ENCODE measurements at regions not wholly inside any gene's neighbourhood (a gene's known extent, or its start where the extent isn't known, plus 50 kb on each side); places are given as distances from the start of the nearest gene placed in this dataset.

DNA sequence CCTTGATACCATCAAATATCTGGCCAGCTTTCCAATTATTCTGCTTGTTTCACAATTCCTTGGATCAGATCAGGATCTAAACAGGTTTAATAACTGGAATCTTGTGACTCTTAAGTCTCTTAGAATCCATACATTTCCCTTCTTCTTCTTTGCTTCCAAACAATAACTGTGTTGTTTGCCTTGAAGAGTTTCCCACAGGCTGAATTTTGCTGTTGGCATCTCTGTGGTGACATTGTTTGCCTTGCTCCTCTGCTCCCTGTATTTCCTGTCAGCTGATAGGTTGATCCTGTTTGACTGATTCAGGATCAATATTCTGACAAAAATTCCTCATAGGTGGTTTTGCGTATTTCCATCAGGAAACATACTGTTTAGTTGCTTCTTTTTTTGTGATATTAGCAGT, 248.4 kb upstream of the LMCD1 start:
- no peak for DNase-seq (ENCODE audit: low read depth in 3 of 3)

- no peak for DNase-seq (ENCODE audit: low read depth in 3 of 3)
Observed at GRCh38 chr3:8254489-8254888, 247.1 kb upstream of the LMCD1 start.

GRCh38 chr3:8255725-8256124, 245.9 kb upstream of the LMCD1 start:
- DNase-seq (ENCODE audit: low read depth in 3 of 3) = no peak

DNA sequence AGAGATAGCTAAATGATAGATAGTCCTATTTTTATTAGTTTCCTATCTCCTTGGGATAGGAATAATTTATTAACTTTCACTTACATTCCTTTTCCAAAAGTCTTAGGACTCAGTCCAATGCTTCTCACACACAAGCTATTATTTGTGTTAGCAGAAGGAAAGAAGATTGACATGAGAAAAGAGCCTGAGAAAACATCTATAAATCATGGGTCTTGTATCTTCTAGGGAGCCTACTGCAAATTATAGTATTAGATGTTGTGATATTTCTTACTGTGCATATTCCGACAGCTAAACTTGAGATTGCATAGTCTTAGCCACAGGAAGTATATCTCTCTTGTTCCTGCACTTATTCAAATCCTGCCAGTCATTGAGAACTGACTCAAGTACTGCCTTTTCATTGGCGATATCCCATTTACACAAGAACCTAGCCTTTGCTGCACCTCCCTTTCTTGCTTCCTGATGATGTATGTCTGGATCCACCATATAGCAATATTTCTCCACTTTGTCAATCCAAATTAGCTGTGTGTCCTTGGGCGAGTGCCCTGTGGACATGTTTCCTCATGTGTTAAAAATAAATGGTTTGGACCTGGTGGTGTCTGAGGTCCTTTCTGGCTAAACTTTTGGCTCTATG, 245.1 kb upstream of the LMCD1 start:
- DNase-seq (ENCODE audit: low read depth in 3 of 3) = no peak

DNA sequence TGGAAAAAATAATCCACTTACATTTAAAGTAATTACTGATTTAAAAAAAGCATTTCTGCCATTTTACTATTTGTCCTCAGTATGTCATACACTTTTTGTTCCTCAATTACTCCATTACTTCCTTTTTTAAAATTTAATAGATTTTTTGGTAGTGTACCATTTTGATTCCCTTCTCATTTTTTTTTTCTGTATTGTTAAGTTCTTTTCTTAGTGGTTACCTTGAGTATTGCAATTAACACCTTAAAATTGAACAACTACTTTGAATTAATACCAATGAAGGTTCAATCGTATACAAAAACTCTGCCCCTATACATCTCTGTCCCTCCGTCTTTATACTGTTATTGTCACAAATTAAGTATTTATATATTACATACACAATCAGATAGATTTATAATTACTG, 240.6 kb upstream of the LMCD1 start:
- DNase-seq (ENCODE audit: low read depth in 3 of 3) = no peak

DNA sequence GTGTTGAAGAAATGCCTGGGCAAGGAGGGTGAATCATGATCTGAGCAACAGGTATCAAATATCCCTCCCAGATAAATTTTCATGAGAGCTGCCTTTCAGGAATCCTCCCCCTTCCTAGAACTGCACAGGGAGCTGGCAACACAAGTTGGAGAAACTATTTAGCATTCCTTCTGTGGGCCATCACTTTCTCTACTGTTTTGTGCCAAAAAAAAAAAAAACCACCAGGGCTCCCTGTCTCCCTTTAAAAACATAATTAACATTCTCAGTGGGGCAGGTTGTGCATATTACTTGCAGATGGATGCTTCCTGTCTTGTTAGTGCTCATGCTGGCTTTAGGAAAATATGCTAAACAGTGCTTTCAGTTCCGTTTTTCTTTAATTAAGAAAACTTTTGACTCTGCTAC, 234.9 kb upstream of the LMCD1 start:
- no peak for DNase-seq (ENCODE audit: low read depth in 3 of 3)

- no peak for DNase-seq (ENCODE audit: low read depth in 3 of 3)
Observed at GRCh38 chr3:8273479-8273878, 228.1 kb upstream of the LMCD1 start.

DNA sequence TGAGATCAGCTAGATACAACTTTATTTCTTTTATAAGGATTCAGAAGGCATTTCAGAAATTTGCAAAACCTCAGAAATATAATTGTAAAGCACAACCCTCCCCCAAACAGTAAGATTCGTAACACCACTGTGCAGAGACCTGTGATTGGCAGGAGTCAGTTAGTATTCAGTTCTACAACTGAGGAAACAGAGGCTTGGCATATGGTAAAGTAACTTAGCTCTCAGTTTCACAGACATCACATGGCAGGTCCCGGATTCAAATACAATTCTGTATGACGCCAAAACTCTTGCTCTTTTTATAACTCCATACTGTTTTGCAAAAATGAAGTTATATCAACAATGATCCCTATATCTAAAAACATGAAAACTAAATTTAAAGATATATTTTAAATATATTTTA, 225.6 kb upstream of the LMCD1 start:
- no peak for DNase-seq (ENCODE audit: low read depth in 3 of 3)

DNA sequence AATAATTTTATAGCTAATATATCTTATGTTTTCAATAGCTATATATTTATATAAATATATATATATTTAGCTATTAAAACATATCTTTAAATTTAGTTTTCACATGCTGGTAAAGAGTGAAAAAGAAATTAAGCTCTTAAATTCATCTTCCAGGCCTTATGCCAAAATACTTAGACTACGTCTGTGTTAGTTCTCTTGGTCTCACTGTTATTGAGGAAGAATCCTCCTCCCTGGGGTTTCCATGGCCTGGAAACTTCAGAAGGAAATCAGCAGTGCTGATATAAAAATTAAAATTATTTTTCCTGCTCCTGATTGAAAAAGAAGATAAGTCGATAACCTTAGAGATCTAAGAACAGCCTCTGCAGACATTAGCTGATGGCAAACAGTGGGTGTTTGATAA, 225.1 kb upstream of the LMCD1 start:
- DNase-seq (ENCODE audit: low read depth in 3 of 3) = no peak

DNA sequence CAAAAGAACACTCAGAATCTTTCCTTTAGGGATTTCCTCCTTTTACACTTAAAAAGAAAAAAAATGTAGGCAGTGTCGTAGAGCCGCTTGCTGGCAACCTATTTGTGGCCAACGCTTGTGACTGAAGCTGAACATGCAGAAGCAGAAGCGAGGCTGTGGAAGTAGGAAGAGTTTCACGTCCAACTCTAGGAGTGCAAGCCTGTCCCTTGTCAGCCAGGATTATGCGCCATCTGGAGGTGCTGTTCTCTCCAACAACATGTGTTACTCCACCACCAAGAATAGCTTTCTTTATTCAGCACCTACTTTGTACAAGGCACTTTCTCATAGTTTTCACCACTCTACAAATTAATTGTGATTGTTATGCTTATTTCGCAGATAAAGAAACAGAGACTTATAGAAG, 223.2 kb upstream of the LMCD1 start:
- no peak for DNase-seq (ENCODE audit: low read depth in 3 of 3)

- DNase-seq (ENCODE audit: low read depth in 3 of 3) = no peak
Observed at GRCh38 chr3:8279476-8279875, 222.1 kb upstream of the LMCD1 start.

DNA sequence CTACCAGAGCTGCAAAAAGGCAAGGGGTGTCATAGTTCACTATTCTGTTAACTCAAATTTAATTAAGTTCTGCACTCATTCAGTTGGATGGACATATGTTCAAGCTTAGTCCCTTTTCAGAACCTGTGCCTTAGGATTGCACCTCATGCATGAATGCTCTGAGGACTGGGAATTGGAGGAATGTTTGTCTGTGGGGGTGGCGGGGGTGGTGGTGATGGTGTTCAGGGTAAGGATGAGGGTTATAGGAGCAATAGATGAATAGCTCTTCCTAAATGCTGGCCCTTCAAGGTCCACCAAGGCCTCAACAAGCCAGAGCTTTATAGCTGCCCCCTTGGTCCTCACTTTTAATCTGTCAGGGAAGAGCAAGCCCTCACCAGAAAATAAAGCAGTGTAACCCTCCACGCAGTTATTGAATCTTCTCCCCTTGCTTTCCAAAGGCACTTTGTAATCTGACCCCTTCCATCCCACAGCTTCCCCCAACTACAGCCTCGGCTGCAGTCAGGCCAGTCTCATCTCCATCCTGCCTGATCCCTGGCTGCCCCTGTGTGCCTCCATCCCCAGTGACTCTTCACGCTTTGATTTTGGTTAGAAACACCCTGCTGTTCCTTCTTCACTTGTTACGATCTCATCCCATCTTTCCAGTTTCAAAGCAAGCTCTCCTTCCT, 221.6 kb upstream of the LMCD1 start:
- no peak for DNase-seq (ENCODE audit: low read depth in 3 of 3)

DNA sequence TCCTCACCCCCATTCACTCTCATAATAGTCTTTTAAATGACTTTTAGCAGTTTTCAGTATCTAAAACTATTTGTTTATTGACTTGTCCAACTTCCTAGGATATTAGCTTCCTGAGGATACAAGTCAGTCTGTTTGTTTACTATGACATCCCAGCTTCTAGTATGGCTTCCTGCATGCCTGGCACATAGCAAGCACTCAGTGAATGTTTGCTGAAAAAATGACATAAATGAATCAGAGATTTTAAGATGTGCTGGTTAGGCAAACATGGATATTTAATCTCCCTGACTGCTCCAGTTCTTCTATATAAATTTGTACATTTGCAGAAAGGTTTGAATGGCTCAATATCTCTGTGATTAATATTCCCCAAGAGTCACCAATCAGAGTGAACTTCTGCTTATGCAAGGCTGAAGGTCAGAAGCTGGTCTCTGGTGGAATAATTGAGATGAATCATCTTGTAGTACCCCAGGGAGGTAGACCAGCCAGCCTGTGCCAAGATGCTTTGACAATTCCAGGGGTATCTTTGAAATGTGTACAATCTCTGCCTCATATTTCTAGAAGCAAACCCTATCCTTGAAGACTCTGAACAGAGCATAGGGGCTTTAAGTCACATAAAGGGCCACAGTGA, 219.0 kb upstream of the LMCD1 start:
- no peak for DNase-seq (ENCODE audit: low read depth in 3 of 3)

DNA sequence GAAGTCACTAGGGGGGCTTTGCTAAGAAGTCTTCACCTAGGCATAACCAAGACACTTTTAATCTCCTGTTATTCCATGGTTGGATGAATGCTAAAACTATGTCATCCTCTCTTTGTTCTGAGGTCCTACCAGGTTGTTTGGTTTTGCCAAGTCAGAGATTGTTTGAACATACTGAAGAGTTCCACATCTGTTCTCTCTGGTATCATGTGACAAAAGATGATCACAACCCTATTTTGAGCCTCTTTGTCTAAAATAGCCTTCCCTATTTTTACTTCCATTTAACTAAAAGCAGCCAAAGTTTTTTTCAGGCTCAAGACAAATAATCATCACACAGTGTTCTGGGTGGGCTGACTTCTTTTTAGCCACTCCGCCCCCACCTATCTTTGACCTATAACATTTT, 218.4 kb upstream of the LMCD1 start:
- no peak for DNase-seq (ENCODE audit: low read depth in 3 of 3)

DNA sequence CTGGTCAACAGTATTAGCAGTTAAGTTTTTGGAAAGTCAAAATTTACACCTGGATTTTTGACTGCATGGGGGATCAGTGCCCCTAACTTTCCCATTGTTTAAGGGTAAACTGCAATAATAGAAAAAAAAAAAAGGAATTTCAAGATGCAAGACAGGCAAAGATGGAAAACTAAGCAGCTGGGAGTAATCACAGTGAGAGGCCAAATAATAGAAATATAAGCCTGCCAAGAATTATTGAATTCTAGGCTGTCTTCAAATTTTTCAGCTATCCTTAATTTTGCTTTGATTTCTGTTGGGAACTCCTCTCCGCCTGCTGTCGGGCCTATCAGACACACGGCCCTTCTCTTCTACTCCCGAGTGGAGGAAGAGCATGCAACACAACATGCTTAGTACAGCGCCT, 215.5 kb upstream of the LMCD1 start:
- DNase-seq (ENCODE audit: low read depth in 3 of 3) = no peak

DNA sequence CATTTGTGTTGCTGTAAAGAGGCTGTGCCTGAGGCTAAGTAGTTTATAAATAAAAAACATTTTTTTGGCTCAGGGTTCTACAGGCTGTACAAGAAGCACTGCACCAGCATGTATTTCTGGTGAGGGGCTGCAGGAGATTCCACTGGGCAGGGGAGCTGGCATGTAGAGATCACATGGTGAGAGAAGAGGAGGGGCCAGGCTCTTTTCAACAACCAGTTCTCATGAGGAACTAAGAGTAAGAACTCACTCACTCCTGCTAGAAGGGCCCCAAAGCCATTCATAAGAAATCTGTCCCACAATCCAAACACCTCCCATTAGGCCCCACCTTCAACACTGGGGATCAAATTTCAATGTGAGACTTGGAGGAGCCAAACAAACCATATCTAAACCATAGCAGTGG, 214.9 kb upstream of the LMCD1 start:
- no peak for DNase-seq (ENCODE audit: low read depth in 3 of 3)

GRCh38 chr3:8290611-8291010, 211.0 kb upstream of the LMCD1 start:
- DNase-seq (ENCODE audit: low read depth in 3 of 3) = no peak

GRCh38 chr3:8296461-8296860, 205.2 kb upstream of the LMCD1 start:
- DNase-seq (ENCODE audit: low read depth in 3 of 3) = no peak

GRCh38 chr3:8298021-8298954, 203.3 kb upstream of the LMCD1 start:
- no peak for DNase-seq (ENCODE audit: low read depth in 3 of 3)

- DNase-seq (ENCODE audit: low read depth in 3 of 3) = no peak
Observed at GRCh38 chr3:8301977-8302735, 199.5 kb upstream of the LMCD1 start.

GRCh38 chr3:8303466-8303865, 198.2 kb upstream of the LMCD1 start:
- no peak for DNase-seq (ENCODE audit: low read depth in 3 of 3)

GRCh38 chr3:8305371-8305770, 196.3 kb upstream of the LMCD1 start:
- no peak for DNase-seq (ENCODE audit: low read depth in 3 of 3)
